ENCODE measurements at regions not wholly inside any gene's neighbourhood (a gene's known extent, or its start where the extent isn't known, plus 50 kb on each side); places are given as distances from the start of the nearest gene placed in this dataset.

DNA sequence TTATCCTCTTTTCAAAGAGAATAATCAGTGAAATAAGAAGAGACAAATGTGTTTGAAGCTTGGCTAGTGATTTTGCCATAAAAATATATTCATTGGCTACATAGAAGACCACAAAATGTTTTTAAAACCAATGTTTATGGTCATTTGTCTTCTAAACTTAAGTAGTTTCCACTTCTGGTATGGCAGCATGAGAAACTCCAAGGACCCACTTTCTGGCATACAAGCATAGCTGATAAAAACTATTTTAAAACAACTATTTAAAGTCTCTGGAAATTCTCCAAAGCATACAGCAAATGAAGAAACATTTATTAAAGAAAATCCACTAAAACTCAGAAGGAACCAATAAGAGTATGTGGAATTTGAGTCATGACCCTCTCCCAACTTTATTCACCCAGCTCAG lies 89.2 kb upstream of the TOMM7 start:
- DNase-seq (ENCODE audit: low spot score), result peak; percentile 46

DNA sequence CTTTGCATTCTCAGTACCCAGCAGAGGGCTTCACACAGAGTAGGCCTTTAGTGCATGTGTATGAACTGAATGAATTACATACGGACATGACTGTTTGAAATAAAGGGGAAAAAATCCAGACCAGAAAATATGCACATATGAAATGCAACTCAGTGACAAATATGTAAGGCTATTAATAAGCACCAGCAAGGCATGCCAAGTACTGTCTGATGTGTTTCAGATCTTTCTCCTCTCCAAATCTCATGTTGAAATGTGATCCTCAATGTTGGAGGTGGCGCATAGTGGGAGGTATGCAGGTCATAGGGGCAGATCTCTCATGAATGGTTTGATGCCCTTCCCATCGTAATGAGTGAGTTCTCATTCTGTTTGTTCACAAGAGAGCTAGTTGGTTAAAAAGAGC lies 87.3 kb upstream of the TOMM7 start:
- DNase-seq (ENCODE audit: low spot score), result peak; percentile 9

DNA sequence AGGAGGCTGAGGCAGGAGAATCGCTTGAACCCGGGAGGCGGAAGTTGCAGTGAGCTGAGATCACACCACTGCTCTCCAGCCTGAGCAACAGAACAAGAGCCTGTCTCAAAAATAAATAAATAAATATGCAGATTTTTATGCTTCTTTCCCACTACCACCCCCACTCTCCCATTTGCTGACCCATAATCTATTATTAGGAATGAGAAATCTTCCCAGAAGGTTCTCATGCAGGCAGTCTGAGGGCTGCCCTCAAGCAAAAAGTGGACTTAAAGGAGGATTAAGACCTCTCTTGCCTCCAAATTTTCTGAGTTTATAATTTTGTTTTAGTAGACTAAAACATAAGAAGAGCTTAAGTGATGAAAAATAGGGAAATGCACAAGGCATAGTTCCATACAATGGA lies 85.2 kb upstream of the TOMM7 start:
- DNase-seq (ENCODE audit: low spot score), result peak; percentile 4

DNA sequence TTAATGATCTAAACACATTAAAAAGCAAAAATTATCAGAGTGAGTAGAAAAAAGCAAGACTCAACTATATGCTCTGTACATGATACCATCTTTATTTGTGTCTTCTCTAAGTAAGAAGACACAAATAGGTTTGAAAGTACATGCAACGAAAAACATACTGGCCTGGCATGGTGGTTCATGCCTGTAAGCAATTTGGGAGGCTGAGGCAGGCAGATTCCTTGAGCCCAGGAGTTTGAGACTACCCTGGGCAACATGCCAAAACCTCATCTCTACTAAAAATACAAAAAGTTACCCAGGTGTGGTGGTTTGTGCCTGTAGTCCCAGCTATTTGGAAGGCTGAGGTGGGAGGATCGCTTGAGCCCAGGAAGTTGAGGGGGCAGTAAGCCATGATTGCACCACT lies 78.1 kb upstream of the TOMM7 start:
- DNase-seq (ENCODE audit: low spot score), result no peak

DNA sequence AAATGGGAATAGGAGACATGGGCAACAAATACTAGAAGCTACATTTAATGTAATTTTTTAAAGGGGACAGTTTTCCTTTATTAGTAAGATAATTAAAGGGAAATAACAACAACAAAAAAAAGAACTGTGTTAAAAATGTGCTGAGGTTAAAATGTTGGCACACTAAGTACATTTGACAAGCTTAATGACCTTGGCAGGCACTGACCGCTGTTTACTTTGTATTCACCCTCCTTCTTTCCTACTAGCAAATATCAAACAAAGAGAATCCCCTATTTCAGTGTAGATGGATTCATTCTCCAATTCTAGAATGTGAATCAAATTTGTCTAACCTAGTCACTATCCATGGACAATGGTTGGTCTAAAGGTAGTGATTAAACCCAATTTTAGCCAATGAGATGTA lies 77.5 kb upstream of the TOMM7 start:
- no peak for DNase-seq (ENCODE audit: low spot score)

DNA sequence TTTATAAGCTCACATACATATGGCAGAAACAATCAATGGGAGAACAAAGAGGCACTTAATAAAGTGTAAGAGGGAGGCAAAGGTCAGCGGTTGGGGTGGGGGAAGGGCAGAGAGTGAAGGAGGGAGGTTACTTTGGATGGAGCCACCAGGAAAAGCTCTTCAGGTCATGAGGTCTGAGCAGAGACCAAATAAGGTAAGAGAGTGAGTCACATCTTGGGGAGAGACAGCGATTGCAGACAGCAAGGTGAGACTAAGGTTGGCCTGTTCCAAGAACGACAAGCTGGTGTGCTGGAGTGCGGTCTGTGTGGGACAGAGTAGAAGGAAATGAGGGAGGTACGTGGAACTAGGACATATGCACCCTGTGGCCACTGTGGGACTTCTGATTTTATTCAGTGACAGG lies 74.3 kb upstream of the TOMM7 start:
- DNase-seq (ENCODE audit: low spot score), result no peak

DNA sequence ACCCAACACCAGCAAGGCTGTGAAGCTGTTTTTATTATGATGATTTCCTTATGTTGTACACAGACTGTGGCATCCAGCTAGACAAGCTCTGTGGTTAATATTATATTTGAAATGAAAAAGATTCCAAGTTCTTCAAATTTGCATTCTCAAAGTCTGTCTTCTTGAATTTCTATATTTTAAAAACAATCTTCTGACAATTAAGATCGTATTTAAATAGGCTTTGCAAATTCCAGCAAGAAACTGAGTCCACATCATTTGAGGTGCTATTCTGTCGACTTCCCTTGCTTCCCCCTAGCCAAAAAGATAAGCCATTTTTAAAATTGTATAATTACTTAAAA lies 73.1 kb upstream of the TOMM7 start:
- DNase-seq (ENCODE audit: low spot score), result no peak

DNA sequence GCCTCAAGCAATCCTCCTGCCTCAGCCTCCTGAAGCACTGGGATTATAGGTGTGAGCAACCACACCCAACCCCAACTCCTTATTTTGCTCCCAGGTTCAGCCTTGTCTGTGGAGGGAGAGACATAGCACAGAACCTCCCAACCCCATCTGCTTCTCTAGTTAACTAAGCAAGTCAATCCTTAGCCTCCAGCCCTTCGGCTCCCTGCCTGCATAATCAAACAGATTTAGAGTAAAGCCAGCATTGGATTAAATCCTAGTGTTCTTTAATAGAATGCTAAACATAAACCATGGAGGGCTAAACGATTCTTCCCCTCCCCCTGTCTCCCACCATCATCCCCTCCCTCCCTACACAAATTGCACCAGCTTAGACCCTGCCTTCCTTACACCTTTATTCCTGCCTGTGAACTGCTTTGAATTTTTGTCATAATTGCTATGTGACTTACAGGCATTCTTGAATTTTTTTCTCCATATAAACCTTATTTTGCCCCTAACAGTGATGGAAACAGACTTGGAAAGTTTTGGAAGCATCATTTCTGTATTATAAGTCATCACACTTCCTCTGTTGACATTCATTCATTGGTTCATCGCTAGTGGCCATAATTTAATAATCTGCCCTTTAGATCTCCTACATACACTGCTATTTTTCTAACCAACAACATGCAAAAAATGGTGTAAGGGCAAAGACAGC lies 72.6 kb upstream of the TOMM7 start:
- no peak for DNase-seq (ENCODE audit: low spot score)

DNA sequence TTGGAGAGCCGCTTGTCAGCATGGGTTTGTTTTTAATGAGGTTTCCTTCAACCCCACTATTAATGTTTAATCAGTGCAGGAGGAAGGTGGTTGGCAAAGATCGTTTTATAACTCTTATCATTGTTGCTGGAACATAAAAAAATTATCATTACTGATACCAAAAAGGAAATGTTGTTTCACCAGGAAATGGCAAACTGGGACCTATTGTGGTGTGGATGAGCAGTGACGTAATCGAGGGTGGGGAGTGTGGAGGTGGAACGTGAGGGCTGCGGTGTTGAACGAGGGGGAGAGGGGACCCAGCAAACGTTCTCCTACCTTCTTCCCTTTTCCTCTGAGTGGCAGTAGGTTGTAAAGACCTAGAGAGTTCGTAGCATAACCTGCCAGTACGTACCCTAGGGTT lies 71.9 kb upstream of the TOMM7 start:
- no peak for DNase-seq (ENCODE audit: low spot score)

DNA sequence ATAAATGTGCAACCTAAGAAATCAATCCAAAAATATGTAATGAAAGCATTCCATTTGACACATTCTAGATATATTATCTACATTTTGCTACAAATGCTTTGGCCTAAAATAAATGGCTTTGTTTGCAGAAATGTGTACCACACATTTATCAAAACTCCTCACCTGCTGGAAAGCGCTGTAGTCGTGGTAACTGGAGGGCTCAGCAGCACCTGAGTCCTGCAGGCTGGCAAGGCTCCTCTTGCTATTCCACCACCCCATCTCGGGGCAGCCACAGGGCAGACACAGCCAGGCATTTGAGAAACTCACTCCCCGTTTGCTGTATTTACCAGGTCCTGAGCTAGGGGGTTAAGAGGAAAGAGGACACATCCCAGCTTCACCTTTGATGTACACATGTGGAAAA lies 68.1 kb upstream of the TOMM7 start:
- no peak for DNase-seq (ENCODE audit: low spot score)

DNA sequence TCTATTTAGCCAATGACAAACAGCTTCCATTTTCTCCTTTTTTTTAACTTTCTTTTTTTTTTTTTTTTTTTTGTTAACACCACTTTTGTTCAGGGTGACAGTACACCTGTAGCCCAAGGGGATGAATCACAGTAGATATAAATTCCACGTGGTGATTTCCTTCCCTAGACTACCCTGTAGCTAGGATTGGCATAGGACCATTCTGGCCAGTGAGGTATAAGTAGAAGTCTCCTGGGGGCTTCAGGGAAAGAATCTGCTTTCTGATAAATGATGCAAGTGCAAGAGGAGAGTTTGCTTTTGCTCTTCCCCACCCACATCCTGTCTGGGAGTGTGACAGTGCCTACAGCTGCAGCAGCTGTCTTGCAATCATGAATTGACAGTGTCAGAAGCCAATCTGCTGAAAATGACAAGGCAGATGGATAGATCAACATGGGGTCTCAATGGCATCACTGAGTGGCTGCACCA lies 63.2 kb upstream of the TOMM7 start:
- DNase-seq (ENCODE audit: low spot score), result no peak

DNA sequence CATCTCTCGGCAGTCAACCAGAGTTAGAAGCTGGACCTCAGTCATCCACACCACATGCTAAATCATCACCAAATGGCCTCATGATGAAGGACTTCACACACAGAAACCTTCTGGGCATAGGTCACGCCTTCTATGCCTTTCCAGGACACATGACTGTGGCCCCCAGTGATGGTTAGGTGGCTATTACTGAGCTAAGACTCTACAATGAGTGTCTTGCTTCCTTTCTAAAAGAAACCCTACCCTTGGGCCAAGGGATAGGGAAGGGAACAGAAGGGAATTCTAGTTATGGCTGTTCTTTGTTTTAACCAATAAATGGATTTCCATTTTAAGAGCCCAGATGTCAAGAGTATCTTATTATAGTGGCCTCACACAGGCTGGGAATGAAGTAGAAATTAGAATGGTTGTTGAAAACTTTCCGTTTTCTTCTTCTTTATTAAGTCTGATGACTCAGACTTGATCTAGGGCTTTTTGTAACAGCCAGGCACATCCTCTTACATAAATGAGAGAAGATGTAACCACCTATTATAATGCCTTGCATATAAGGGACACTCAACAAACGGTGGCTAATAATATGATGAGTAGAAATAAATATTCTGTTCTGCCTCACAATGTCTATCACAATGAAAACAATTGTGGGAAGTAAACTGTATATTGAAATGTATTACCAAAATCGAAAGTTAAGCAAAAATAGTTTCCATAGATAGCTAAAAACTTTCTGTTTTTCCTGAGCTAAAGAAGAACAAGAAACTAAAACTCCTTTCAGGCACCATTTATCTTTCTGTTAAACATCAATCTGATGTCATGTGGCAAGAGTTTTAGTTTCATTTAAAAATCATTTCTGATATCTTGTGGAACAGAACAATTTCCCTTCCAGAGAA lies 62.5 kb upstream of the TOMM7 start:
- no peak for DNase-seq (ENCODE audit: low spot score)

DNA sequence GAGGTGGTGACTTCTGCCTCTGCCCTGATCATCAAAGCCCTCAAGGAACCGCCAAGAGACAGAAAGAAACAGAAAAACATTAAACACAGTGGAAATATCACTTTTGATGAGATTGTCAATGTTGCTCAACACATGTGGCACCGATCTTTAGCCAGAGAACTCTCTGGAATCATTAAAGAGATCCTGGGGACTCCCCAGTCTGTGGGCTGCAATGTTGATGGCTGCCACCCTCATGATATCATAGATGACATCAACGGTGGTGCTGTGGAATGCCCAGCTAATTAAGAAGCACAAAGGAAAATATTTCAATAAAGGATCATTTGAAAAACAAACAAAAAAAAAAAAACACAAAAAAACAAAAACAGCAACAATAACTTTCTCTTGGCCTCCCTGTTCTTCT lies 59.5 kb upstream of the TOMM7 start:
- no peak for DNase-seq (ENCODE audit: low spot score)

DNA sequence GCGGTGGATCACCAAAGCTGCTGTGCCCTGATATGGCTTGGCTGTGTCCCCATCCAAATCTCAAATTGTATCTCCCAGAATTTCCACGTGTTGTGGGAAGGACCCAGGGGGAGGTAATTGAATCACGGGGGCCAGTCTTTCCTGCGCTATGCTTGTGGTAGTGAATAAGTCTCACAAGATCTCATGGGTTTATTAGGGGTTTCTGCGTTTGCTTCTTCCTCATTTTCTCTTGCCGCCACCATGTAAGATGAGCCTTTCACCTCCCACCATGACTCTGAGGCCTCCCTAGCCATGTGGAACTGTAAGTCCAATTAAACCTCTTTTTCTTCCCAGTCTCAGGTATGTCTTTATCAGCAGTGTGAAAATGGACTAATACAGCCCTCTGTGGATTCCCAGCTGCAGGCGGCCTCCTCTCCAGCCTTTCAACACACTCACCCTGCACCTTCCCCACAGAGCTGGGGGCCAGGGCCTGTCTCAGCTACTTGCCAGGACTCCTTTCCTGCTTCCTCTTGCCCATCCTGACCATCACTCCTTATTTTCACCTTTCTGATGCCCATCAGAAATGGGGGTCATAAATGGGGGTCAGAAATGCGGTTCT lies 57.2 kb upstream of the TOMM7 start:
- no peak for DNase-seq (ENCODE audit: low spot score)

DNA sequence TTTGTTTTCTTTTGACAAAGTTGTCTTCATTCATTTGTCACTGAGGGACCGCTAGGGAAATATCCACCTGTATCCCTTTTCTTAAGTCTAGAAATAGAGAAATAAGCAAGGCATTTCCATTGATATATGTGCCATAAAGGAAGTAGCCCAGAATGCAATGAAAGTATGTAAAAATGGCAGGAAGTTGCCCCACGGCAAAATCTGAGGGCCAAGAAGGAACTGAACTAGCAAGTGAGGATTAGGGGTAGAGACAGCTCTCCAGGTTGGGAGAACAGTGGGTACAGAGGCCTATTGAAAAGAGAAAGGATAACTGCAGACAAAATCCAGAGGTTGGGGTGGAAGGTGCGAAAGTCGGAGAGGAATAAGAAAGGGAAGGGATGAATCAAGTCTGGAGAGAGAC lies 56.6 kb upstream of the TOMM7 start:
- DNase-seq (ENCODE audit: low spot score), result no peak

DNA sequence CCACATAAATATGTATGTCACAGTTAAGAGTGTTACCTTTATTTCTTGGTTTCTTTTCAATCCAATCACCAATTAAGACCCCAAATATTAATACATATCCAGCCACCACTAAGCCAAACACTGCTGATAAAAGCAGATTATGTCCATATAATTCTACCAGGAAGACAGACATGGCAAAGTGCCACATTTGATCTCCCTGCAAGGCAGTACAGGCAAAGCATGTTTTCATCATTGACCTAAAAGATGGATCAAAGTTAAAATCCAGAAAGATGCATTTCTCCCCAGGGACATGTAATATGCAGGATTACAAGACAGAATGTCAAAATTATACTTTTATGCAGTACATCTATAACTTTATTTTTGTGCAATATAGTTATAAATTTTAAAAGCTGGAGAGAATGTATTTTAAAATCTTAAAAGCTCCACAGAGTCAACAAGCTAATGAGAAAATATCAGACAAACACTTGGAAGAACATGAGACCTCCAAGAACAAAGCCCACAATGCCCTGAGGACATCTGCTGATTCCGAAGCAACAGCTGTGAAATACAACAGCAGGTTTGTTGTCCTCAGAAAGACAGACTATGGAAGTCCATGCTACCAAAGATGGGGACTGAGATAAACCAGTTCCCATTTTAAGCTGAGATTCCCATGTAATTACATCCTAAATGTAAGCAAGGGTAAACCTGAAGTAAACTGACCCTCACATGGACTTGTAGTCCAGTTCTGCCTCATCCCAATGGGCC lies 54.5 kb upstream of the TOMM7 start:
- no peak for DNase-seq (ENCODE audit: low spot score)

DNA sequence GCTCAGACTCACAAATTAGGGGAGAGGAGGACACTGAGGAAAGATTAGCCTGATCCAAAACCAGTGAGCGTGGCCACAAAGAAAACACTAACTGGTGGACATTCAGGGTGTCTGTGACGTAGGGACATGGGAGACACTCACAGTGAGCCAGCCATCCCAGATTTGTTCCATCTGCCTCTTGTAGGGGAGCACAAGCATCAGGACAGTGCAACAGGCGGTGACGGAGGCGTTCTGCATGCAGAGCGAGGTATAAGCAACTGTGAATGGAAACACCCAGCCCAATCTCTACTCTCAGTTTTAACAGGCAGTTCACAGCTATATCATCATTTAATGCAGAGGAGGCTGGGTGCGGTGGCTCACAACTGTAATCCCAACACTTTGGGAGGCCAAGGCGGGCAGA lies 52.8 kb upstream of the TOMM7 start:
- DNase-seq (ENCODE audit: low spot score), result no peak

DNA sequence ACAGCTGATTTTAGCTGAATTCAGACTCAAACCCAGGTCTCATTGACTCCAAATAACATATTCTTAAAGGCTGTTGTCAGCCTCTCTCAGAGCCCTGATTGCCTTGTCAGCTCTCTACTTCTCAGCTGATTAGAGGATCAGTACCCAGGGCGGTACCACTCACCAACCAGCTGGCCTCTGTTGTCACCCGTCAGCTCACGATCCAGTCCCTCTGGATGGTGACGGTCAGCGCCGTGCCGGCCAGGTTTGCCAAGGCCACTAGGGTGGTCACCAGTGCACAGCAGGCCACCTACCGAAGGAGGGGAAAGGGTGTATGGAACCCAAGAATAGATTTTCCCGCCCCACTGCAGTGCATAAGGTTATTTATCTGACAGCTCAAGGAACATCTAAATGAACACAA lies 52.3 kb upstream of the TOMM7 start:
- DNase-seq (ENCODE audit: low spot score), result no peak

Measured in umbilical cord (tissue), 1 donor.